Fibroblast of pulmonary artery (primary cell): ENCODE measurements at regions not wholly inside any gene's neighbourhood (a gene's known extent, or its start where the extent isn't known, plus 50 kb on each side); places are given as distances from the start of the nearest gene placed in this dataset.

Experiments
- DNase-seq: peaks from one replicate; pipeline ENCODE4 v3.0.0-alpha.2; 2010; ENCODE audit warnings: low read depth
- H3K4me3 ChIP-seq: replicated peaks from 2 replicates; pipeline ENCODE4 v1.5.1; 2011; ENCODE audit warnings: low read depth, mild to moderate bottlenecking, control low read depth, low read length, moderate library complexity
- CTCF ChIP-seq: IDR thresholded peaks from 2 replicates; pipeline ENCODE4 v1.5.1; 2011; ENCODE audit warnings: mild to moderate bottlenecking, control low read depth, low read length, inconsistent platforms; ENCODE audit errors: missing control alignments

- TF ChIP-seq CTCF: no peak
- no peak overlapping the region for H3K4me3 ChIP-seq
- no peak for DNase-seq
Measured at GRCh38 chr1:215344539-215344938, 222.6 kb upstream of the KCTD3 start.

- no peak for TF ChIP-seq CTCF
- H3K4me3 ChIP-seq: no peak overlapping the region
- DNase-seq: no peak
Measured at GRCh38 chr1:215345208-215345607, 221.9 kb upstream of the KCTD3 start.

- DNase-seq: no peak
- no peak for TF ChIP-seq CTCF
- H3K4me3 ChIP-seq: no peak overlapping the region
Measured at GRCh38 chr1:215345766-215346165, 221.3 kb upstream of the KCTD3 start.

- DNase-seq: no peak
- no peak for TF ChIP-seq CTCF
- H3K4me3 ChIP-seq: no peak overlapping the region
Measured at GRCh38 chr1:215357901-215358300, 209.2 kb upstream of the KCTD3 start.

- no peak for DNase-seq
- TF ChIP-seq CTCF: no peak
- H3K4me3 ChIP-seq: no peak overlapping the region
Measured at GRCh38 chr1:215358356-215358755, 208.7 kb upstream of the KCTD3 start.

- H3K4me3 ChIP-seq: no peak overlapping the region
- DNase-seq: no peak
- no peak for TF ChIP-seq CTCF
Measured at GRCh38 chr1:215360031-215360430, 207.1 kb upstream of the KCTD3 start.

GRCh38 chr1:215360758-215361157, 206.3 kb upstream of the KCTD3 start:
- no peak for TF ChIP-seq CTCF
- H3K4me3 ChIP-seq: no peak overlapping the region
- peak; percentile 7 for DNase-seq
